ENCODE measurements at regions not wholly inside any gene's neighbourhood (a gene's known extent, or its start where the extent isn't known, plus 50 kb on each side); places are given as distances from the start of the nearest gene placed in this dataset.

DNA sequence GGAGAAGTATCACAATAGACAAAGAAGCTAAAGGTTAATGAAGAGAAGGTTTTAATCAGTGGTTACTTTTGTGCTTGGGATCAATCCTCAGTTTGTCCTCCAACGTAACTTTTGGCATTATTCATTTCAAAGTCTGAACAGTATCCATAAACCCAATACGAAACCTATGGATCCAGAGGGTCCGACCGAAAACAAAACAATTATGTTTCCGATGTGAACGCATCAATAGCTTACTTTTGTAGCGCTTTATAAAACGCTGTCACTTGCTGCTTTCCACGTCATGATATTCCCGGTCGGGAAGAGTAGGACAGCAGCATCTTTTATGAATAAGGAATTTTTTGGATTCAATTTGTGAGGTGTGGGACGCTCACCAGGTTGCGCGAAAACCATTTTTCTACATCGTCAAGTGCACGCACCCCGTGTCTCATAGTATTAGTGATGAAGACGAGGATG, 383.8 kb downstream of the ZFHX3 start:
- TF ChIP-seq CTCF (IDR thresholded peaks at IDR 0.05 in 4 of 5, conservative IDR thresholded peaks at IDR 0.05 in 1 of 5) (no peak), POLR2A (IDR thresholded peaks at IDR 0.05) (no peak)
